ENCODE measurements at regions not wholly inside any gene's neighbourhood (a gene's known extent, or its start where the extent isn't known, plus 50 kb on each side); places are given as distances from the start of the nearest gene placed in this dataset.

DNA sequence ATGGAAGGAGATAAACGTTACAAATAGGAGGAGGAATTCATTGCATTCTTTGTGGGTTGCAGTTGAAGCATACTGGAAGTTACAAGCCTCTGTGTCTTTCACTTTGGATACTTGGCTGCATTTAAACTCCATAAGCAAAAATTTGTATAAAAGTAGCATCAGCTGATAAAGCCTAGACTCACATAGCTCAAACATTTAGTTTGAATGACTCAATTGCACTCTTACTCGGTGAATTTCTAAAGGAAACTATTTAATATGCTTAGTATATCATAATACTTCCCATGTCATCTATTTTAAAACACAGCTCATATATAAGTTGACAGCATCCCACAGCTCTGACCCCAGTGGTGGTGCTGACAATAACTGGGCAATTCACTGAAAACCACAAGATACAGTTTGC lies 596.6 kb upstream of the ZNF608 start:
- peaks cover 6% of the 10 kb centered on the region for H3K9me3 Mint-ChIP-seq (ENCODE audit: low read depth)
- H3K27ac Mint-ChIP-seq, result no peak overlapping the region
- no peaks in the 10 kb centered on the region for H3K27me3 Mint-ChIP-seq
- peaks cover 8% of the 10 kb centered on the region for H3K4me1 Mint-ChIP-seq (ENCODE audit: low read depth)
- TF ChIP-seq, protein P1, sequence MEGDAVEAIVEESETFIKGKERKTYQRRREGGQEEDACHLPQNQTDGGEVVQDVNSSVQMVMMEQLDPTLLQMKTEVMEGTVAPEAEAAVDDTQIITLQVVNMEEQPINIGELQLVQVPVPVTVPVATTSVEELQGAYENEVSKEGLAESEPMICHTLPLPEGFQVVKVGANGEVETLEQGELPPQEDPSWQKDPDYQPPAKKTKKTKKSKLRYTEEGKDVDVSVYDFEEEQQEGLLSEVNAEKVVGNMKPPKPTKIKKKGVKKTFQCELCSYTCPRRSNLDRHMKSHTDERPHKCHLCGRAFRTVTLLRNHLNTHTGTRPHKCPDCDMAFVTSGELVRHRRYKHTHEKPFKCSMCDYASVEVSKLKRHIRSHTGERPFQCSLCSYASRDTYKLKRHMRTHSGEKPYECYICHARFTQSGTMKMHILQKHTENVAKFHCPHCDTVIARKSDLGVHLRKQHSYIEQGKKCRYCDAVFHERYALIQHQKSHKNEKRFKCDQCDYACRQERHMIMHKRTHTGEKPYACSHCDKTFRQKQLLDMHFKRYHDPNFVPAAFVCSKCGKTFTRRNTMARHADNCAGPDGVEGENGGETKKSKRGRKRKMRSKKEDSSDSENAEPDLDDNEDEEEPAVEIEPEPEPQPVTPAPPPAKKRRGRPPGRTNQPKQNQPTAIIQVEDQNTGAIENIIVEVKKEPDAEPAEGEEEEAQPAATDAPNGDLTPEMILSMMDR (IDR thresholded peaks at IDR 0.05; ENCODE audit: unreplicated experiment), result no peak
- no peak overlapping the region for H3K4me3 Mint-ChIP-seq (ENCODE audit: low read depth)
- no peak for DNase-seq (ENCODE audit: low spot score, unreplicated experiment)
- H3K36me3 Mint-ChIP-seq (ENCODE audit: insufficient read depth), result no peaks in the 10 kb centered on the region

DNA sequence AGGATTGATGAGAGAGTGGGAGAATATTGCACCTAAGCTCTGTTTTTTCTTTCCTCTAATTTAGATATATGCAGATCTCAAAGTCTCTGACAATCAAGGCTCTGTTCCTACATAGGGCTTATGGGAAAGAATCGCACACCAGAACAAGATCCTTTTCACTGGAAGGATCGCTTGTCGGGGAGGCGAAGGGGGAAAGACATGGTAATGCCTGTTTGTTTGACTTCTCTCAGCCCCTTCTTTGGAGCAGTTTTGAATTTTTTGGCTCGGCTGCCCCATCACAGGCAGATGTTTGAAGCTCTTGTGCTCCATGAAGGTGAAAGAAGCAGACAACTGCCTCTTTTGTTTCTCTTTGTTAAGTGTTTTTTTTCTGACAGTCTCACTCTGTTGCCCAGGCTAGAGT lies 599.9 kb upstream of the ZNF608 start:
- no peaks in the 10 kb centered on the region for H3K27me3 Mint-ChIP-seq
- peaks cover 6% of the 10 kb centered on the region for H3K9me3 Mint-ChIP-seq (ENCODE audit: low read depth)
- no peak for DNase-seq (ENCODE audit: low spot score, unreplicated experiment)
- TF ChIP-seq, protein P1 (IDR thresholded peaks at IDR 0.05; ENCODE audit: unreplicated experiment), result no peak
- H3K27ac Mint-ChIP-seq, result no peak overlapping the region
- H3K4me3 Mint-ChIP-seq (ENCODE audit: low read depth), result no peak overlapping the region
- no peaks in the 10 kb centered on the region for H3K36me3 Mint-ChIP-seq (ENCODE audit: insufficient read depth)
- peaks cover 19% of the 10 kb centered on the region for H3K4me1 Mint-ChIP-seq (ENCODE audit: low read depth)

DNA sequence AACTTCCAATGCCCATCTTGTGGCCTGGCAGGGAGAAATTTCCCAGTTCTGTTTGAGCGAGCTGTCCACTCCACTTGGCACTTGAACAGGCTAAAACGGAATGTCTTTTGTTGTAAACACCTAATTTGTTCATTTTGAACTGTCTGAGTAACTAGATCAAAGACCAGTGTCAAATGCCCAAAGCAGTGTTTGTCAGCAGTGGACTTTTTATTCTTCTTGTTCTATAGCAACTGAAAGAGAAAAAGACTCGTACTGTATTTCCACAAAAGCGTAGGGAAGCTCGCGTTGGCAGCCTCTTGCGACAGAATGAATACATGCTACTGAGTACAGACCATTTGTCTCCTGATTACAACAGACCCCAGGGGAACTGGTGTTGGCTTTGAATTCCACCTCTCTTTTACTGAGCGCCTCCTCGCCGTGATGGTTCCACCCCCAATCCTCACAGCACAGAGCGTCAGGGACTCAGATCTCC lies 601.8 kb upstream of the ZNF608 start:
- no peaks in the 10 kb centered on the region for H3K27me3 Mint-ChIP-seq
- peaks cover 13% of the 10 kb centered on the region for H3K9me3 Mint-ChIP-seq (ENCODE audit: low read depth)
- peak overlapping the region; percentile 56 for H3K27ac Mint-ChIP-seq
- TF ChIP-seq, protein P1 (IDR thresholded peaks at IDR 0.05; ENCODE audit: unreplicated experiment), result no peak
- H3K36me3 Mint-ChIP-seq (ENCODE audit: insufficient read depth), result no peaks in the 10 kb centered on the region
- no peak overlapping the region for H3K4me3 Mint-ChIP-seq (ENCODE audit: low read depth)
- no peak for DNase-seq (ENCODE audit: low spot score, unreplicated experiment)
- H3K4me1 Mint-ChIP-seq (ENCODE audit: low read depth), result peaks cover 19% of the 10 kb centered on the region

DNA sequence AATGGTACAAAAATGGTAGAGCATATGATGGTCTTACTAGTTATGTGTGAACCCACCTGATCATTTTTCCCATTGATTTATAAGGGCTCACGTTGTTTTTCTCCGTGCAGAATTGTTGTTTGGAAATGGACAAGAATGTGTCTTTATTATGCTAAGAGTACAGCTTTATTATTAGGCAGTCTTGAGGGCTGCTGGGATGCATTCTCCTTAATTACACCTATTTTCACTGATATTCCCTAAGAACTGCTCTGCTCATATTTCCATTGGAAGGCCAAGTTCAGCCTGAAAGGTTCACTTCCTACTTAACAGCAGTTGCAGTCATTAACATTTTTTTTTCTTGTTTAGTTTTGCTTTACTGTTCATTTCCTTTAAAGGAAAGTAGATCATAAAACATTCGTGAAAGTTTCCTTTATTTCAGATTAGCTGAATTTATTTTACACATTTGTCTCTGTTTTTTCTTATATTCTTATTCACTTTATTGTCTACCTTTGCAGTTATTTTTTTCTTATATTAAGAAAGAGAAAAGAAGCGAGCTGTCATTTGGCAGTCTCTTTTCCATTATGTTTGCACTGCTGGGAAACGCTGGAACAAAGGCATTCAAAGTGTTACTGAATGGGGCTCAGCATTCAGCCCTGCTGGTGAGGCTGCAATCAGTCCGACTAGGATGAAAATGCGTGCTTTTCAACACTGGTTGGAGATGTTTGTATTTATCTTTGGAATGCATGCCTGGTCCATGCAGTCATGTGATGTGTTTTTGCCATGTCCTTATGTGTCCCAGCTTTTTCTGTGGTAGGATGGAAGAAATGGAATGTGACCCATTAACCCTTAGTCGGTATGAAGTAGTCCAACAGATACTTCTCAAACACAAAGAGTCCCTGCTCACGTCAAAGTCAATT lies 602.7 kb upstream of the ZNF608 start:
- H3K27me3 Mint-ChIP-seq, result no peaks in the 10 kb centered on the region
- H3K9me3 Mint-ChIP-seq (ENCODE audit: low read depth), result peaks cover 17% of the 10 kb centered on the region
- H3K36me3 Mint-ChIP-seq (ENCODE audit: insufficient read depth), result no peaks in the 10 kb centered on the region
- peaks cover 19% of the 10 kb centered on the region for H3K4me1 Mint-ChIP-seq (ENCODE audit: low read depth)
- peak overlapping the region; percentile 56 for H3K27ac Mint-ChIP-seq
- DNase-seq (ENCODE audit: low spot score, unreplicated experiment), result no peak
- TF ChIP-seq, protein P1 (IDR thresholded peaks at IDR 0.05; ENCODE audit: unreplicated experiment), result peak; percentile 28
- H3K4me3 Mint-ChIP-seq (ENCODE audit: low read depth), result no peak overlapping the region

DNA sequence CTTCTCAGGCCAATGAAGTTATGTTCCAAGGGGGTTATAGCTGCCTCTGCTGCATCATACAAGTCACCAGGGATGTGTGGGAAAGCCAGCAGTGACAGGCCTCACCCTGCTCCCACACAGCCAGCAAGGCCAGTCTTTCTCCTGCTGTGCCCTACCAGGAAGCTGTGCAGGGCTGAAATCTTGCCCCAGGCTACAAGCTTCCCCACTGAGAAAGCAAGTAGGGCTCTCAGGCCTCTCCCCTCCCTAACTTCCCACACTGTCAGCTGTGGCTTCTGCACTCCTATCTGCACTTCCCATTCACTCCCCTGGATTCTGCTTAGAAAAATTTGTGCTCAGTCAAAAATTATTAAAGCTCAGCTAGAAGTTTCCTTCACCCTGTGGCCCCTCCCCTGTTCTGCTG lies 611.2 kb upstream of the ZNF608 start:
- Mint-ChIP-seq H3K36me3 (ENCODE audit: insufficient read depth) (peaks cover 3% of the 10 kb centered on the region), H3K27ac (no peak overlapping the region), H3K4me1 (ENCODE audit: low read depth) (no peaks in the 10 kb centered on the region), H3K4me3 (ENCODE audit: low read depth) (no peak overlapping the region), H3K27me3 (no peaks in the 10 kb centered on the region), H3K9me3 (ENCODE audit: low read depth) (peaks cover 36% of the 10 kb centered on the region)
- DNase-seq (ENCODE audit: low spot score, unreplicated experiment), result no peak
- TF ChIP-seq, protein P1 (IDR thresholded peaks at IDR 0.05; ENCODE audit: unreplicated experiment), result no peak
